ENCODE measurements at regions not wholly inside any gene's neighbourhood (a gene's known extent, or its start where the extent isn't known, plus 50 kb on each side); places are given as distances from the start of the nearest gene placed in this dataset.
A peak's percentile ranks its signal among the peaks of the same experiment; 100 is the strongest.
"Not testable (repeated sequence)": the region's sequence is repeated elsewhere in the genome, so short reads cannot be mapped to it uniquely, and the experiment has no call there.

- Histone ChIP-seq H3K36me3 (ENCODE audit: control insufficient read depth, insufficient read depth, low read length) (no peaks in the 10 kb centered on the region), H4K20me1 (ENCODE audit: control insufficient read depth, extremely low read depth, insufficient read depth, low read length) (no peaks in the 10 kb centered on the region), H3K4me2 (ENCODE audit: extremely low read depth, insufficient read depth, low read length) (no peak overlapping the region), H3K27me3 (ENCODE audit: control insufficient read depth, insufficient read depth, low read length) (peaks cover 3% of the 10 kb centered on the region), H3K4me1 (ENCODE audit: control insufficient read depth, extremely low read depth, insufficient read depth, low read length) (no peaks in the 10 kb centered on the region), H3K9me3 (ENCODE audit: control insufficient read depth, insufficient read depth, low read depth, low read length) (no peaks in the 10 kb centered on the region), H3K9ac (ENCODE audit: insufficient read depth, low read length) (no peak overlapping the region), H3K79me2 (ENCODE audit: control insufficient read depth, insufficient read depth, low read length) (no peaks in the 10 kb centered on the region), H2AFZ (ENCODE audit: low read length) (no peak overlapping the region), H3K4me3 (replicated peaks in 1 of 4; ENCODE audit: control extremely low read depth in 1 of 4, insufficient read depth in 1 of 4, low read depth in 3 of 4, low read length in 4 of 4) (no peak overlapping the region), H3K27ac (ENCODE audit: insufficient read depth, low read length) (no peak overlapping the region)
- TF ChIP-seq CTCF (conservative IDR thresholded peaks at IDR 0.05 in 1 of 2, IDR thresholded peaks at IDR 0.05 in 1 of 2; ENCODE audit: low read depth in 1 of 2, low read length in 2 of 2) (no peak), EZH2 (IDR thresholded peaks at IDR 0.05; ENCODE audit: low read length, missing control alignments) (no peak)
- no peak for DNase-seq (ENCODE audit: low read depth in 2 of 2)
These were observed 198.8 kb upstream of the C2CD4B start for GRCh38 chr15:62363913-62364312.

- DNase-seq (ENCODE audit: low read depth in 2 of 2) = no peak
- TF ChIP-seq CTCF (conservative IDR thresholded peaks at IDR 0.05 in 1 of 2, IDR thresholded peaks at IDR 0.05 in 1 of 2; ENCODE audit: low read depth in 1 of 2, low read length in 2 of 2) = no peak
- H3K4me1 ChIP-seq (ENCODE audit: control insufficient read depth, extremely low read depth, insufficient read depth, low read length) = no peaks in the 10 kb centered on the region
- H4K20me1 ChIP-seq (ENCODE audit: control insufficient read depth, extremely low read depth, insufficient read depth, low read length) = no peaks in the 10 kb centered on the region
- no peak overlapping the region for H2AFZ ChIP-seq (ENCODE audit: low read length)
- no peaks in the 10 kb centered on the region for H3K79me2 ChIP-seq (ENCODE audit: control insufficient read depth, insufficient read depth, low read length)
- no peak overlapping the region for H3K27ac ChIP-seq (ENCODE audit: insufficient read depth, low read length)
- no peak overlapping the region for H3K4me3 ChIP-seq (replicated peaks in 1 of 4; ENCODE audit: control extremely low read depth in 1 of 4, insufficient read depth in 1 of 4, low read depth in 3 of 4, low read length in 4 of 4)
- H3K36me3 ChIP-seq (ENCODE audit: control insufficient read depth, insufficient read depth, low read length) = no peaks in the 10 kb centered on the region
- H3K4me2 ChIP-seq (ENCODE audit: extremely low read depth, insufficient read depth, low read length) = no peak overlapping the region
- peaks cover 3% of the 10 kb centered on the region for H3K27me3 ChIP-seq (ENCODE audit: control insufficient read depth, insufficient read depth, low read length)
- no peaks in the 10 kb centered on the region for H3K9me3 ChIP-seq (ENCODE audit: control insufficient read depth, insufficient read depth, low read depth, low read length)
- no peak overlapping the region for H3K9ac ChIP-seq (ENCODE audit: insufficient read depth, low read length)
These were observed 200.8 kb upstream of the C2CD4B start for GRCh38 chr15:62365795-62366442.

GRCh38 chr15:62369454-62369853, 204.4 kb upstream of the C2CD4B start:
- no peaks in the 10 kb centered on the region for H3K36me3 ChIP-seq (ENCODE audit: control insufficient read depth, insufficient read depth, low read length)
- H3K9ac ChIP-seq (ENCODE audit: insufficient read depth, low read length) = no peak overlapping the region
- no peak overlapping the region for H2AFZ ChIP-seq (ENCODE audit: low read length)
- DNase-seq (ENCODE audit: low read depth in 2 of 2) = peak in 1 of 2 donors; percentile 48
- H3K27ac ChIP-seq (ENCODE audit: insufficient read depth, low read length) = no peak overlapping the region
- H3K4me2 ChIP-seq (ENCODE audit: extremely low read depth, insufficient read depth, low read length) = no peak overlapping the region
- H3K4me1 ChIP-seq (ENCODE audit: control insufficient read depth, extremely low read depth, insufficient read depth, low read length) = no peaks in the 10 kb centered on the region
- no peaks in the 10 kb centered on the region for H4K20me1 ChIP-seq (ENCODE audit: control insufficient read depth, extremely low read depth, insufficient read depth, low read length)
- no peaks in the 10 kb centered on the region for H3K9me3 ChIP-seq (ENCODE audit: control insufficient read depth, insufficient read depth, low read depth, low read length)
- H3K79me2 ChIP-seq (ENCODE audit: control insufficient read depth, insufficient read depth, low read length) = no peaks in the 10 kb centered on the region
- TF ChIP-seq EZH2 (IDR thresholded peaks at IDR 0.05; ENCODE audit: low read length, missing control alignments) (no peak), CTCF (conservative IDR thresholded peaks at IDR 0.05 in 1 of 2, IDR thresholded peaks at IDR 0.05 in 1 of 2; ENCODE audit: low read depth in 1 of 2, low read length in 2 of 2) (no peak)
- no peak overlapping the region for H3K4me3 ChIP-seq (replicated peaks in 1 of 4; ENCODE audit: control extremely low read depth in 1 of 4, insufficient read depth in 1 of 4, low read depth in 3 of 4, low read length in 4 of 4)
- peaks cover 3% of the 10 kb centered on the region for H3K27me3 ChIP-seq (ENCODE audit: control insufficient read depth, insufficient read depth, low read length)

GRCh38 chr15:62371683-62372082, 206.6 kb upstream of the C2CD4B start:
- not testable (repeated sequence) for H3K9ac ChIP-seq (ENCODE audit: insufficient read depth, low read length); H3K4me2 ChIP-seq (ENCODE audit: extremely low read depth, insufficient read depth, low read length); H4K20me1 ChIP-seq (ENCODE audit: control insufficient read depth, extremely low read depth, insufficient read depth, low read length); H3K9me3 ChIP-seq (ENCODE audit: control insufficient read depth, insufficient read depth, low read depth, low read length); H2AFZ ChIP-seq (ENCODE audit: low read length); H3K4me3 ChIP-seq (replicated peaks in 1 of 4; ENCODE audit: control extremely low read depth in 1 of 4, insufficient read depth in 1 of 4, low read depth in 3 of 4, low read length in 4 of 4); H3K4me1 ChIP-seq (ENCODE audit: control insufficient read depth, extremely low read depth, insufficient read depth, low read length); H3K27ac ChIP-seq (ENCODE audit: insufficient read depth, low read length); DNase-seq (ENCODE audit: low read depth in 2 of 2); H3K27me3 ChIP-seq (ENCODE audit: control insufficient read depth, insufficient read depth, low read length); H3K36me3 ChIP-seq (ENCODE audit: control insufficient read depth, insufficient read depth, low read length); H3K79me2 ChIP-seq (ENCODE audit: control insufficient read depth, insufficient read depth, low read length)

All from fibroblast of lung (primary cell).